Progenitor cell of endocrine pancreas (in vitro differentiated cells): ENCODE measurements at regions not wholly inside any gene's neighbourhood (a gene's known extent, or its start where the extent isn't known, plus 50 kb on each side); places are given as distances from the start of the nearest gene placed in this dataset.

ENCODE experiments used
- DNase-seq: peaks from one replicate; pipeline ENCODE4 v3.0.0; 2021; ENCODE audit warnings: low spot score; ENCODE audit not compliant: unreplicated experiment
- H3K27ac Mint-ChIP-seq: 2 replicates; pipeline ENCODE4 v1.8.0; 2021; ENCODE audit warnings: mild to moderate bottlenecking, moderate library complexity, mixed read lengths
- H3K27me3 Mint-ChIP-seq: 2 replicates; pipeline ENCODE4 v1.8.0; 2021; ENCODE audit warnings: mixed read lengths
- H3K36me3 Mint-ChIP-seq: 2 replicates; pipeline ENCODE4 v1.8.0; 2022; ENCODE audit warnings: mixed read lengths; ENCODE audit not compliant: insufficient read depth
- H3K4me1 Mint-ChIP-seq: 2 replicates; pipeline ENCODE4 v1.8.0; 2021; ENCODE audit warnings: low read depth, mixed read lengths
- H3K4me3 Mint-ChIP-seq: 2 replicates; pipeline ENCODE4 v1.8.0; 2021; ENCODE audit warnings: low read depth, mild to moderate bottlenecking, moderate library complexity, mixed read lengths
- H3K9me3 Mint-ChIP-seq: 2 replicates; pipeline ENCODE4 v1.8.0; 2021; ENCODE audit warnings: low read depth, mixed read lengths
- CTCF ChIP-seq: fragments of 200-600 bp; sonication (generic); IDR thresholded peaks from one replicate; pipeline ENCODE4 v1.5.0; 2021; ENCODE audit warnings: antibody characterized with exemption, mild to moderate bottlenecking; ENCODE audit not compliant: unreplicated experiment

GRCh38 chr14:22458737-22459136 is 130.3 kb downstream of the DAD1 start:
- H3K36me3 Mint-ChIP-seq = no peaks in the 10 kb centered on the region
- no peaks in the 10 kb centered on the region for H3K9me3 Mint-ChIP-seq
- no peak overlapping the region for H3K4me3 Mint-ChIP-seq
- no peak for DNase-seq
- H3K4me1 Mint-ChIP-seq = peaks cover 5% of the 10 kb centered on the region
- peaks cover 1% of the 10 kb centered on the region for H3K27me3 Mint-ChIP-seq
- TF ChIP-seq CTCF = no peak
- no peak overlapping the region for H3K27ac Mint-ChIP-seq

GRCh38 chr14:22456998-22457594 is 131.9 kb downstream of the DAD1 start:
- no peaks in the 10 kb centered on the region for H3K9me3 Mint-ChIP-seq
- peaks cover 5% of the 10 kb centered on the region for H3K4me1 Mint-ChIP-seq
- H3K27me3 Mint-ChIP-seq = peaks cover 6% of the 10 kb centered on the region

GRCh38 chr14:22456421-22456820 is 132.6 kb downstream of the DAD1 start:
- Mint-ChIP-seq H3K27ac (no peak overlapping the region), H3K27me3 (peaks cover 6% of the 10 kb centered on the region), H3K4me1 (peaks cover 5% of the 10 kb centered on the region), H3K36me3 (no peaks in the 10 kb centered on the region), H3K4me3 (no peak overlapping the region), H3K9me3 (no peaks in the 10 kb centered on the region)
- DNase-seq = no peak
- TF ChIP-seq CTCF = no peak

More at GRCh38 chr14:22456998-22457594, 131.9 kb downstream of the DAD1 start:
- no peak for DNase-seq
- Mint-ChIP-seq H3K4me3 (no peak overlapping the region), H3K36me3 (no peaks in the 10 kb centered on the region), H3K27ac (no peak overlapping the region)
- TF ChIP-seq CTCF = no peak

GRCh38 chr14:22452330-22452729 is 136.7 kb downstream of the DAD1 start:
- H3K27me3 Mint-ChIP-seq = peaks cover 8% of the 10 kb centered on the region
- H3K4me3 Mint-ChIP-seq = no peak overlapping the region
- no peak for DNase-seq
- no peak overlapping the region for H3K27ac Mint-ChIP-seq
- no peaks in the 10 kb centered on the region for H3K4me1 Mint-ChIP-seq
- no peaks in the 10 kb centered on the region for H3K9me3 Mint-ChIP-seq
- no peaks in the 10 kb centered on the region for H3K36me3 Mint-ChIP-seq
- no peak for TF ChIP-seq CTCF

- peaks cover 8% of the 10 kb centered on the region for H3K27me3 Mint-ChIP-seq
- H3K27ac Mint-ChIP-seq = no peak overlapping the region
- H3K36me3 Mint-ChIP-seq = no peaks in the 10 kb centered on the region
- H3K4me1 Mint-ChIP-seq = no peaks in the 10 kb centered on the region
- TF ChIP-seq CTCF = no peak
- DNase-seq = no peak
- no peak overlapping the region for H3K4me3 Mint-ChIP-seq
- no peaks in the 10 kb centered on the region for H3K9me3 Mint-ChIP-seq
Observed at GRCh38 chr14:22450266-22450665, 138.8 kb downstream of the DAD1 start.
